NCI-H146 treated with DMSO at 0.1 percent for 48 hours (cell line): ENCODE measurements at regions not wholly inside any gene's neighbourhood (a gene's known extent, or its start where the extent isn't known, plus 50 kb on each side); places are given as distances from the start of the nearest gene placed in this dataset.
"Not testable (repeated sequence)": the region's sequence is repeated elsewhere in the genome, so short reads cannot be mapped to it uniquely, and the experiment has no call there.

ENCODE experiments used
- DNase-seq: peaks from one replicate; lab custom pipeline; 2025; ENCODE audit not compliant: unreplicated experiment; lab: John Stamatoyannopoulos, UW

DNA sequence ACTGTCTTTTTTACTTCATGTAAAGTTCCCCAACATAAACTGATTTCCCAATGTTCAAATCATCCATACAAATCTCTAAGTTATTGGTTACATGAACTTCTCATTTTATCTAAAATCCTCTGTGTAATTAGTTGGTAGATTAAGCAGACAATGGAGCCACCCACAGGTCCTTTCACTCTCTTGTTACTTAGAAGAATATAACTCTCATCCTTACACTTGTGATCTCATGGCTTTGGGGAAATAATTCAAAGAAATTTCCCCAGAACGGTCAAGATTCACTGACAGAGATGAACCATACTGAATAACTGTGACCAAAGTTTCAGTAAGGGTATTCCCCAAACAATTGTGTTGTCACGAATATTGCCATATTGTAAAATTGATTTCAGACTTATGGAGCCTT is 1102.6 kb upstream of the EPHA6 start:
- DNase-seq = no peak

DNA sequence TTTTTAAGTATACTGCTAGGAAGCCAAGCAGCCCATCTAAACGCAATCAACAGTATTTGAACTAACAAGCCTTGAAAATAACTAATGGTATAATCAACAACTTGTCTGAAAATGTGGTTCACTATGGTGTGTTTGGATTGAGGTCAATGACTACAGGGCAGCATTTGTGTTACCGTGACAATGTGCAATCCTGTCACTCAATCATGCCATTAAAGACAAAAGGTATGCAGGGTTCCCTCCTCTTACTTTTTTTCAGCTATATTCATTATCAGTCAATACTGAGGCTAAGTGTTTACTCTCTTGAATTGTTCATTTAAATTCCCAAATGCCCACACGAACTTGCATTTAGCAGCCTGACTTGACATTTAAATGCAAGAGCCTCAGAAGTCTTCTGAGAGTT is 1099.3 kb upstream of the EPHA6 start:
- DNase-seq = no peak

- DNase-seq = no peak
Measured at GRCh38 chr3:95717048-95717447, 1097.3 kb upstream of the EPHA6 start.

GRCh38 chr3:95718168-95718567 is 1096.2 kb upstream of the EPHA6 start:
- no peak for DNase-seq

- DNase-seq = no peak
Measured at GRCh38 chr3:95719481-95719880, 1094.9 kb upstream of the EPHA6 start.

GRCh38 chr3:95721938-95722337 is 1092.5 kb upstream of the EPHA6 start:
- DNase-seq = no peak

DNA sequence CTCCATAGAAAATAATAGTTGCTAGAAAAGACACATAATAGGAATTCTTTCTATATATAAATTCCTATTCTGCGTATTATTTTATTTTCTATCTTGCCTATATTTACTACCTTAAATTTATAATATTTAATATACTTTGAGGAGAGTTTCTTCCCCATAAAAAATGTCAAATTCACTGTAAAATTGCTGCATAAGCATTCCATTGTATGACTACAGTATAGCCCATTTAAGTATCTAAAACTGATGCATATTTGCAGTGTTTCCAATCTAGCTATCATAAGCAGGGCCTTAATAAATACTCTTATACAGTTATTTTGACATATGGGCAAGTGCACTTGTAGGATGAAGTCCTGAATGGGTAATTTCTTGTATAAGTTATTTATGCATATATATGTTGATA is 1088.6 kb upstream of the EPHA6 start:
- no peak for DNase-seq

DNA sequence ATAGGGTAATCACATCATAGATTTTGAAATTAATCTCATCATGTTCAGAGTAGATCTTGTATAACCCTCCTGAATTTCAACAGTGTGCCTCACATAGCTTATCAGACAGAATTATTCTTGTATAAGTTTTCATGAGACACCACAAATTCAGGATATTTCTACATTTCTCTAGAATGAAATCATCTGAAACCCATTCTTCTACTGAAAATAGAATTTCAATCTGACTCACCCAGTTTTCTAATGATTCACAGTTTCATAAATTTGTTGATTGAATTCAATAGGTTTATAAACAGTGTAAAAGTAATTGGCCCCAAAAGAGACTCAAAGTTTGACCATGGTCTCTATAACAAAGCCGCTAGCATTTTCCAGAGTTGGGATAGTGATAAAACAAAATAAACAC is 1082.6 kb upstream of the EPHA6 start:
- DNase-seq = no peak

DNA sequence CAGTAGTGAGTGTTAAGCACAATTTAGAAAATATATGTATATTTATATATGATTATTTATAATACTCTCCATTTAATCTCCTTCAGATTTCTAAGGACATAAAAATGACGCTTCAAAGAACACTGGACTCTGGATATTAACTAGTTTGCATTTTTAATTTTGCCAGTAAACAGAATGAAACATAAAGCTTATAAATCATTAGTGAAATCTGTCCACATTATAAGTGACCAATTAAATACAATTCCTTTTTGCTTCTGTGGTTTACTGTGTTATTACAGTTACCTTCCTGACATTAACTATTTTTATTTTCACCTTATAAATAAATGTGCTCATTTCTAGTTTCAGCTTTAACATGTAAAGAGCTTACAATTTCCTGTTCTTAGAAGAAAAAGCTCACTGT is 1081.1 kb upstream of the EPHA6 start:
- no peak for DNase-seq

DNA sequence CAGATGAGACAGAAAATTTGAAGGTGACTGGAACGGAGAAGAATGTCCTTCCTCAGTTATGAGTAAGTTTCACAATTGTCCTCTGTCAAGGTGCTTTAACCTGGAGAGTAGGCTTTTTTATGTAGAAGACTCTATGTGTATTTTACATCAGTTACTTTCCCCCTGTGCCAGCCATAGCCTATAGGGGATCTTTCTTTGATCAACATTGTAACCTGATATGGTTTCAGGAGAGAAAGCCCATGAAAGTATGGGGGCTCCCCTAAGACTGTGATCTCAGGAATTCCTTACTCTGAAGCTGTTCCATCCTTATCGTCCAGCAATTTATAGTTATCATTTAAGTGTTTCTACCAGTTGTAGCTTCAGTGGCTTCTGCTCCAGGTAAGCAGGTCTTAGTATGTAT is 1076.3 kb upstream of the EPHA6 start:
- DNase-seq = no peak

GRCh38 chr3:95744896-95745295 is 1069.5 kb upstream of the EPHA6 start:
- DNase-seq = not testable (repeated sequence)

DNA sequence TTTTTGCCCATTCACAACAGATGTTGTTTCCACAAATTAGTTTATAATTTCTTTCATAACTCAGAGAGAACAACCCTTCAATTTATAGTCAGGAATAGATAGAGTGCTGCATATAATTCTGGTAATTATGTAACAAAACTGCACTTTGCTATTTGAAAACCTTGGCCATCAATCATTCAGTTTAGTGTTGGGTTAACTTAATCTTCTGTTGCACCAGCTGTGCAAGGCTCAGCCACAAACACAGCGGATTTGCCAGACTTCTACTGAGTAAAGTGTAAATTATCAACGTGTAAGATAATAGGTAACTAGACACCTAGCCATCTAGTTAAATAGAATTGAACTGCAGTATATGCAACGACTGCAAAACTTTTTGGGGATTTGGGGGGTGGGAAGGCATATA is 1064.3 kb upstream of the EPHA6 start:
- no peak for DNase-seq

- DNase-seq = no peak
Measured at GRCh38 chr3:95751509-95751908, 1062.9 kb upstream of the EPHA6 start.

DNA sequence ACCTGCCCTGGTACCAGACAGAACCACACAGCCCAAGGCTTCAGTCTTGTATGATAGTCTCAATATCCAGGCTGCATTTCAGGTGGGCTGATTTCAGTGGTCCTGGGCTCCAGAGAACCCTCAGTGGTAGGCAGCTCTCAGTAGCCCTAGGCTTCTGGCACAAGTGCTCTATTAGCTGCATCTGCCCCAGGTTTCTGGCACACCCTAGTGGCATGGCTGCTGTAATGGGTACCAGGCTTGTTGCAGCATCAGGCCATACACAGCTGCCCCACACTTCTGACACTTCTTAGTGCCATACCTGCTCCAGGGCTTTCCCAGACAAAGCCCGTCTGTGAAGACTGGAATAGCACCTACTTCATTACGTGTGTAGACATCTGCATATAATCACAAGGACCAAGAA is 1062.2 kb upstream of the EPHA6 start:
- no peak for DNase-seq

DNA sequence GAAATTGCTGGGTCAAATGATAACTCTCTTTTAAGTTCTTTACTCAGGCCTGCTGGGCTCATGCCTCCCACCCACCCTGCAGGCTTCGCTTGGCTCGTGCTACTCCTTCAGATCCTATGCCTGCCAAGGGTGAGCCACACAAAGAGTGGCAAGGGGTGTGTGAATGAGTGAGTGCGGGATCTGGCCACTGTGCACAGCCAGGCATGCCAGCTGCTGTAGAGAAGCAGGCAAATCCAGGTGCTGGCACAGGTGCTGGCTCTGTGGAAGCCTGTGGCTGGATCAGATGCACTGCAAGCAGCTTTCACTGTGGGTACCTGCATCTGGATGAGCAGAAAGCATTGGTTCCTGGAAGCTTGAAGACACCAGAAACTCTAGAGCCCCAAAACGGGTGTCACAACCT is 1055.7 kb upstream of the EPHA6 start:
- DNase-seq = no peak

GRCh38 chr3:95759614-95760301 is 1054.6 kb upstream of the EPHA6 start:
- DNase-seq = no peak

DNA sequence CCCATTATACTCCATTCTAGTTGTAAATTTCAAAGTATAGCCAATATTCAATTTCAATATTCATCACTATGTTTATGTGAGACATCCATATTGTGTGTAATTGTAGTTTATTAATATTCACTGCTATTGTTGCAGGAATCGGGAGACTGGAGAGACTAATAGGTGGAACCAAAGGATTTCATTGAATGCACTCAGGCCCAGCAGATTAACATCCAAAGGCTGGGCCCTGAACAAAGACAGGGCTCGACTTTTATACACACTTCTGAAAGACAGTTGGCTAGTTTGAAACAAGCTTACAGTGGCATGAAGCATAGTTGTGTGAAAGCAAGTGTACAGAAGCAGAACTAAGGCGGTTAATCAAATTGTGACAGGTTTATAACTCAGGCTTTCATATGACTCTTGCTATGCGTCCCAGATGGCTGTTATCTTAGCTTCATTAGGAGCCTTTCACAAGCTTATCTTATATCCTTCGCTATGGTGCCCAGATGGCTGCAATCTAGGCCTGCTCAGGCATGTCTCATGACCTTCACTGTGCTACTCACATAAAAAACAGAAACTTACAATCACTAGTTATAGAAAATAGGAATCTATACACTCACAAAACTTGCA is 1038.8 kb upstream of the EPHA6 start:
- DNase-seq = no peak

GRCh38 chr3:95781598-95781997 is 1032.8 kb upstream of the EPHA6 start:
- no peak for DNase-seq

DNA sequence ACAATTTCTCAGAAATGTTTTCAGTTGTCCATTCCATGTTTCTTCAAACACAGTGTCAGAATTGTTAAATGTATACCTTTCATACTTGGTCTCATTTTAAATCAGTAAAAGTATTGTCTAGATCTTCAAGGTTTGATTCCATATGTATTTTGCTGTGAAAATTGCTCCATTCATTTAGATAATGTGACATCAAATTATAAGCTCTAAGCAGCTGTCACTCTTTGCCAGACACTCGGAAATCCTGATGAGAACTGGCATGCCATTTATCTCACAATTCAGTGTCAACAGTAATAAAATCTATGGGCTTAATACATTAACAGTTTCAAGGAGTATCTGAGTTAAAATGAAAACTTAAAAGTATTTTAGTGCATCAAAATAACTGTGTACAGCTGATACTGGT is 1025.3 kb upstream of the EPHA6 start:
- DNase-seq = no peak

GRCh38 chr3:95797081-95797480 is 1017.3 kb upstream of the EPHA6 start:
- no peak for DNase-seq

DNA sequence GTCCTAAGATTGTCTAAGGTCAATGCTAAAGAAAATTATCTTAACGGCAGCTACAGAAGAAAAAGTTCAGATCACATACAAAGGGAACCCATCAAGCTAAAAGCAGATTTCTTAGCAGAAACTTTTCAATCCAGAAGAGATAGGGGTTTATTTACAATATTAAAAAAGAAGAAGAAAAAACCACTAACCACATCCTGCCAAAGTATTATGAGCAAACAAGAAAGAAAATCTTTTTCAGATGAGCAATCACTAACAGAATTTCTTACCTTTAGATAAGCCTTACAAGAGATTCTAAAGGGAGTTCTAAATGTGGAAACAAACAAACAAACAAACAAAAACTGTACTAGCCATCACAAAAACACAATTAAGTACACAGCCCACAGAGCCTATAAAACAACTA is 1015.8 kb upstream of the EPHA6 start:
- no peak for DNase-seq

GRCh38 chr3:95810462-95810861 is 1003.9 kb upstream of the EPHA6 start:
- no peak for DNase-seq

- no peak for DNase-seq
Measured at GRCh38 chr3:95813244-95813643, 1001.1 kb upstream of the EPHA6 start.
